ENCODE measurements at regions not wholly inside any gene's neighbourhood (a gene's known extent, or its start where the extent isn't known, plus 50 kb on each side); places are given as distances from the start of the nearest gene placed in this dataset.

GRCh38 chr1:204817341-204817740, 53.3 kb upstream of the NFASC start:
- Histone ChIP-seq H3K27ac (ENCODE audit: low read depth in 2 of 2, low read length in 2 of 2) (no peak overlapping the region), H3K9me3 (ENCODE audit: control insufficient read depth in 2 of 2, low read length in 2 of 2) (no peaks in the 10 kb centered on the region), H3K4me3 (ENCODE audit: low read length in 2 of 2) (no peak overlapping the region)

GRCh38 chr1:204818998-204819397, 51.7 kb upstream of the NFASC start:
- Histone ChIP-seq H3K36me3 (ENCODE audit: control insufficient read depth in 2 of 2, insufficient read depth in 2 of 2, low read length in 2 of 2) (no peaks in the 10 kb centered on the region), H3K9ac (ENCODE audit: low read depth in 1 of 2, low read length in 2 of 2) (no peak overlapping the region), H3K9me3 (ENCODE audit: control insufficient read depth in 2 of 2, low read length in 2 of 2) (no peaks in the 10 kb centered on the region), H3K4me1 (ENCODE audit: control insufficient read depth in 2 of 2, insufficient read depth in 2 of 2, low read length in 2 of 2) (peaks cover 1 to 2% of the 10 kb centered on the region in 2 donors), H3K27ac (ENCODE audit: low read depth in 2 of 2, low read length in 2 of 2) (peak overlapping the region in 1 of 2 donors; percentile 29), H3K4me3 (ENCODE audit: low read length in 2 of 2) (no peak overlapping the region), H3K27me3 (ENCODE audit: control insufficient read depth in 2 of 2, insufficient read depth in 2 of 2, low read length in 2 of 2) (no peaks in the 10 kb centered on the region)

More at GRCh38 chr1:204817341-204817740, 53.3 kb upstream of the NFASC start:
- H3K4me1 ChIP-seq (ENCODE audit: control insufficient read depth in 2 of 2, insufficient read depth in 2 of 2, low read length in 2 of 2), result peaks cover 10 to 11% of the 10 kb centered on the region in 2 donors
- H3K27me3 ChIP-seq (ENCODE audit: control insufficient read depth in 2 of 2, insufficient read depth in 2 of 2, low read length in 2 of 2), result no peaks in the 10 kb centered on the region
- H3K36me3 ChIP-seq (ENCODE audit: control insufficient read depth in 2 of 2, insufficient read depth in 2 of 2, low read length in 2 of 2), result no peaks in the 10 kb centered on the region
- no peak overlapping the region for H3K9ac ChIP-seq (ENCODE audit: low read depth in 1 of 2, low read length in 2 of 2)

GRCh38 chr1:204819495-204819894, 51.2 kb upstream of the NFASC start:
- Histone ChIP-seq H3K27ac (ENCODE audit: low read depth in 2 of 2, low read length in 2 of 2) (peak overlapping the region in 1 of 2 donors; percentile 29), H3K27me3 (ENCODE audit: control insufficient read depth in 2 of 2, insufficient read depth in 2 of 2, low read length in 2 of 2) (no peaks in the 10 kb centered on the region), H3K4me1 (ENCODE audit: control insufficient read depth in 2 of 2, insufficient read depth in 2 of 2, low read length in 2 of 2) (no peaks in the 10 kb centered on the region), H3K9ac (ENCODE audit: low read depth in 1 of 2, low read length in 2 of 2) (no peak overlapping the region), H3K4me3 (ENCODE audit: low read length in 2 of 2) (no peak overlapping the region), H3K36me3 (ENCODE audit: control insufficient read depth in 2 of 2, insufficient read depth in 2 of 2, low read length in 2 of 2) (no peaks in the 10 kb centered on the region), H3K9me3 (ENCODE audit: control insufficient read depth in 2 of 2, low read length in 2 of 2) (no peaks in the 10 kb centered on the region)
